PC-9 (cell line): ENCODE measurements at regions not wholly inside any gene's neighbourhood (a gene's known extent, or its start where the extent isn't known, plus 50 kb on each side); places are given as distances from the start of the nearest gene placed in this dataset.

Experiments
- BruUV-seq: library from RNA; stranded (reverse); fragments of 400-500 nt; replicated peaks from 2 replicates; lab custom pipeline; 2021; lab: Mats Ljungman, UMichigan
- CTCF ChIA-PET: fragments of 300-600 bp; sonication (Branson Sonifier 250); formaldehyde crosslinking; loops from one replicate; lab custom pipeline; 2022; ENCODE audit warnings: antibody characterized with exemption; lab: Charles Lee
- POLR2A ChIA-PET: fragments of 300-600 bp; sonication (Branson Sonifier 250); formaldehyde crosslinking; loops from one replicate; lab custom pipeline; 2022; ENCODE audit warnings: antibody characterized with exemption; ENCODE audit not compliant: unreplicated experiment; lab: Charles Lee
- DNase-seq, 2 experiments: peaks; one replicate each; pipeline versions ENCODE4 v3.0.0 to v3.0.0-alpha.2; 2015 to 2022; ENCODE audit warnings: mixed read lengths in 1 of 2
- H2AFZ ChIP-seq: fragments of 200-600 bp; sonication (generic); 2 replicates; pipeline ENCODE4 v1.8.1; 2017; ENCODE audit warnings: antibody characterized with exemption
- H3F3A ChIP-seq: fragments of 200-600 bp; sonication (generic); 2 replicates; pipeline ENCODE4 v1.8.1; 2017; ENCODE audit warnings: antibody characterized with exemption, mild to moderate bottlenecking, low read depth; ENCODE audit not compliant: insufficient read depth
- H3K27ac ChIP-seq: fragments of 200-600 bp; sonication (generic); 2 replicates; pipeline ENCODE4 v1.6.1; 2016; ENCODE audit warnings: mixed run types
- H3K27me3 ChIP-seq: fragments of 200-600 bp; sonication (generic); 2 replicates; pipeline ENCODE4 v1.6.1; 2016; ENCODE audit warnings: low read depth, mixed run types; ENCODE audit not compliant: insufficient read depth
- H3K36me3 ChIP-seq: fragments of 200-600 bp; sonication (generic); 2 replicates; pipeline ENCODE4 v1.6.1; 2016; ENCODE audit warnings: low read depth, mixed run types
- H3K4me1 ChIP-seq: fragments of 200-600 bp; sonication (generic); replicated peaks from 2 replicates; pipeline ENCODE4 v1.6.1; 2016; ENCODE audit warnings: mixed run types; ENCODE audit not compliant: insufficient read depth
- H3K4me2 ChIP-seq: fragments of 200-600 bp; sonication (generic); 2 replicates; pipeline ENCODE4 v1.6.1; 2017; ENCODE audit warnings: mixed run types
- H3K4me3 ChIP-seq: fragments of 200-600 bp; sonication (generic); 2 replicates; pipeline ENCODE4 v1.6.1; 2016; ENCODE audit warnings: mixed run types
- H3K79me2 ChIP-seq: fragments of 200-600 bp; sonication (generic); 2 replicates; pipeline ENCODE4 v1.6.1; 2017; ENCODE audit warnings: low read depth, mixed run types
- H3K9me2 ChIP-seq: fragments of 200-600 bp; sonication (generic); 2 replicates; pipeline ENCODE4 v1.8.1; 2017; ENCODE audit warnings: mild to moderate bottlenecking; ENCODE audit not compliant: insufficient read depth
- H3K9me3 ChIP-seq: fragments of 200-600 bp; sonication (generic); 2 replicates; pipeline ENCODE4 v1.8.1; 2016; ENCODE audit warnings: low read depth; ENCODE audit not compliant: insufficient read depth
- H4K20me1 ChIP-seq: fragments of 200-600 bp; sonication (generic); 2 replicates; pipeline ENCODE4 v1.8.1; 2017; ENCODE audit not compliant: insufficient read depth
- EZH2 ChIP-seq: fragments of 200-600 bp; sonication (generic); IDR thresholded peaks from 2 replicates; pipeline ENCODE4 v1.8.0; 2017; ENCODE audit warnings: antibody characterized with exemption, low read depth
- intact Hi-C: fragments of 100-400 bp; cut with micrococcal nuclease; formaldehyde crosslinking; loops from one replicate; pipeline ENCODE4 v1.10.0; 2022; ENCODE audit not compliant: unreplicated experiment
- TF ChIP-seq, protein P1 (sequence below): fragments of 200-600 bp; sonication (generic); conservative IDR thresholded peaks from 2 replicates; pipeline ENCODE4 v1.6.1; 2017; ENCODE audit warnings: mixed run types, antibody characterized with exemption, mild to moderate bottlenecking, moderate library complexity

DNA sequence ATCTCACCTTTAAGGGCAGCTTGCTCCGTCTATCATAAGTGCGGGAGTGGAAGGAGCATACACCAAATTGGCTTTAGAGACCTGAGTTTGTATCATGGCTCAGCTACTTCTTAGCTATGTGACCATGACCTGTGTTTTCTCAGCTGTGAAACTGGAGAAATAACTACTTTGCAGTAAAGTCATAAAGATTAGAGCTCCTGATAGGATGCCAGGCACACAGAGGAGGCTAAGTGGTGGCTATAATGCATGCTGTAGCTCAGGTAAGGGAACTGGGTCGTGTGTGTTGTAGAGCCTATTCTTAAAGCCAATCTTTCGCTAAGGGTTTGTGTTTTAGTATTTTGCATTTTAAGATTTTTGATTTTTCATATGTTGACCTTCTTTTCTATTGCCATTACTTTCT, 451.5 kb upstream of the MAN1A1 start:
- Histone ChIP-seq H4K20me1 (no peaks in the 10 kb centered on the region), H3K9me3 (no peaks in the 10 kb centered on the region), H3F3A (no peaks in the 10 kb centered on the region), H3K27me3 (no peaks in the 10 kb centered on the region), H3K4me1 (no peaks in the 10 kb centered on the region), H3K79me2 (no peaks in the 10 kb centered on the region), H3K4me2 (no peak overlapping the region), H3K27ac (no peak overlapping the region), H3K4me3 (no peak overlapping the region), H3K36me3 (no peaks in the 10 kb centered on the region), H2AFZ (no peak overlapping the region), H3K9me2 (no peaks in the 10 kb centered on the region)
- CTCF ChIA-PET = no interaction called here
- POLR2A ChIA-PET = interaction anchor here (0.6 kb wide), 1 partner anchor 18 kb away, joined by 4 read pairs; no protein-coding TSS in a partner anchor
- DNase-seq = no peak
- intact Hi-C loops = no loop called here
- BruUV-seq = no TSS peak
- no peak for TF ChIP-seq EZH2
- TF ChIP-seq, protein P1, sequence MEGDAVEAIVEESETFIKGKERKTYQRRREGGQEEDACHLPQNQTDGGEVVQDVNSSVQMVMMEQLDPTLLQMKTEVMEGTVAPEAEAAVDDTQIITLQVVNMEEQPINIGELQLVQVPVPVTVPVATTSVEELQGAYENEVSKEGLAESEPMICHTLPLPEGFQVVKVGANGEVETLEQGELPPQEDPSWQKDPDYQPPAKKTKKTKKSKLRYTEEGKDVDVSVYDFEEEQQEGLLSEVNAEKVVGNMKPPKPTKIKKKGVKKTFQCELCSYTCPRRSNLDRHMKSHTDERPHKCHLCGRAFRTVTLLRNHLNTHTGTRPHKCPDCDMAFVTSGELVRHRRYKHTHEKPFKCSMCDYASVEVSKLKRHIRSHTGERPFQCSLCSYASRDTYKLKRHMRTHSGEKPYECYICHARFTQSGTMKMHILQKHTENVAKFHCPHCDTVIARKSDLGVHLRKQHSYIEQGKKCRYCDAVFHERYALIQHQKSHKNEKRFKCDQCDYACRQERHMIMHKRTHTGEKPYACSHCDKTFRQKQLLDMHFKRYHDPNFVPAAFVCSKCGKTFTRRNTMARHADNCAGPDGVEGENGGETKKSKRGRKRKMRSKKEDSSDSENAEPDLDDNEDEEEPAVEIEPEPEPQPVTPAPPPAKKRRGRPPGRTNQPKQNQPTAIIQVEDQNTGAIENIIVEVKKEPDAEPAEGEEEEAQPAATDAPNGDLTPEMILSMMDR = no peak

DNA sequence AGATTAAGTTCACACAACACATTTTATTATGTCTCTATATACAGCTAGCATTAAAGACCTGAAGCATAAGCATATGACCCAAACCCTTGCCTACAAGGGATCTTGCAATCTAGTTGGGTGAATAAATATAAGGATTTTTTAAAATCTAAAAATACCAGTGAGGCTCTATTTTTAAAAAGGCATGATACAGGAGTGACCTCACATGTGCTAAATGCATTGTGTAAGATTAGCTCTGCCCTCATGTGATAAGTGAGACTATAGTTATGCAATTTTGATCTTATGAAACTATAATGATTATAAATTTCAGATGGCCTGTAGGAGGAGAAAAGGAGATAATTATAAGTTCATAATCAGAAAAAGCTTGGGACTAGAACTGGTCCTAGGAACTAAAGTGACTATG, 451.0 kb upstream of the MAN1A1 start:
- H3K27ac ChIP-seq = no peak overlapping the region
- H3K4me2 ChIP-seq = no peak overlapping the region
- intact Hi-C loops = no loop called here
- H3K9me2 ChIP-seq = no peaks in the 10 kb centered on the region
- ChIA-PET CTCF (no interaction called here), POLR2A (interaction anchor here (0.6 kb wide), 1 partner anchor 18 kb away, joined by 4 read pairs; no protein-coding TSS in a partner anchor)
- no peak overlapping the region for H3K4me3 ChIP-seq
- no peaks in the 10 kb centered on the region for H3F3A ChIP-seq
- no peaks in the 10 kb centered on the region for H3K4me1 ChIP-seq
- no TSS peak for BruUV-seq
- H4K20me1 ChIP-seq = no peaks in the 10 kb centered on the region
- TF ChIP-seq, protein P1 = no peak
- TF ChIP-seq EZH2 = no peak
- H3K36me3 ChIP-seq = no peaks in the 10 kb centered on the region
- DNase-seq = no peak
- H3K27me3 ChIP-seq = no peaks in the 10 kb centered on the region
- H3K79me2 ChIP-seq = no peaks in the 10 kb centered on the region
- H2AFZ ChIP-seq = no peak overlapping the region
- H3K9me3 ChIP-seq = no peaks in the 10 kb centered on the region

DNA sequence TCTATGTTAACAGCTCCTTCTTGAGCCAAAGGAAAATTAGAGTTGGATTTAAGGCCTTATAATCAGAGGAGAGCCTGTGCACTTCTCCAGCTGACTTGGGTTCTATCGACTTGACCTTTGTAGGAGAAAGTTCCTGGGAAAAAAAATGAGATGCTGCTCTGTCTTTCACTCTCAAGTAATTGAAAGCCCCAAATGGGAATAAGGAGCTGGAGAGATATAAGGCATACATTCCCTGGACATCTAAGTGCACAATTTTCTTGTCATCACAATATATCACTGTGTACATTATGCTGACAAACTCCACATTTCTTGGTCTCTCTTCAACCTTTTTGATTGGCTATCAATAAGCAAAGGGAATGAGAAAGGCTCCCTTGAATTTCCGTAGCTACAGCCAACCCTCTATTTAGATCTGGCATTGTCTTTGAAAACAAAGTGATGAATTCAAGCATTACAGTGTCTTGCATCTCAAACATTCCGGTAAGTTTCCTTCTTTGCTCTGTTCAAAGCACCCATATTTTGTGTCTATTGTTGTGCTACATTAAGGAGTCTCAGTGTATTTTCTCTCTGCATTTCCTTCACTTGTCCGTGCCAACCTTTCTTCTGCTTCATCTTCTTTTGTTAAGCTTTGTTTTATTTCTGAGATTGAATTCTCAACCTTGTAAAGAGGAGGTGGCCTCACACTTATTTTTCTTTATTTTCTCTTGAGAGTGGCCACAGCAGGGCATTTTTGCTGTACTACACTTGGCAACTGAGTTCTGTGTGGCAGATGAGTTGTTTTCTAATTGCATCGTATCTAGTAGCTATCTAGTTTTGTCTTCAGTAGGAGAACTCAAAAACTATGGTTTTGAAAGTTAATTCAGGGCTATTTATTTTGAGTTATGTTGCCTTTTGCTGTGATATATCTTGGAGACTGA, 450.3 kb upstream of the MAN1A1 start:
- CTCF ChIA-PET = no interaction called here
- no peaks in the 10 kb centered on the region for H3K9me2 ChIP-seq
- no peak overlapping the region for H2AFZ ChIP-seq

More for the DNA sequence above, 450.3 kb upstream of the MAN1A1 start:
- intact Hi-C loops = no loop called here
- Histone ChIP-seq H3K4me2 (no peak overlapping the region), H3K4me3 (no peak overlapping the region), H3F3A (no peaks in the 10 kb centered on the region), H3K27me3 (no peaks in the 10 kb centered on the region), H3K4me1 (no peaks in the 10 kb centered on the region), H3K9me3 (no peaks in the 10 kb centered on the region), H3K36me3 (no peaks in the 10 kb centered on the region), H4K20me1 (no peaks in the 10 kb centered on the region), H3K79me2 (no peaks in the 10 kb centered on the region), H3K27ac (no peak overlapping the region)
- no TSS peak for BruUV-seq
- POLR2A ChIA-PET = no interaction called here
- no peak for DNase-seq
- TF ChIP-seq EZH2 = no peak
- TF ChIP-seq, protein P1 = no peak
